Fibroblast of lung (primary cell): ENCODE measurements at regions not wholly inside any gene's neighbourhood (a gene's known extent, or its start where the extent isn't known, plus 50 kb on each side); places are given as distances from the start of the nearest gene placed in this dataset.

Experiments
- DNase-seq, 2 donors: peaks; one replicate each; pipeline versions ENCODE4 v3.0.0 to v3.0.0-alpha.2; 2010; ENCODE audit warnings: low read depth in 2 of 2
- H2AFZ ChIP-seq: 2 replicates; pipeline ENCODE4 v1.5.1; 2012; ENCODE audit warnings: low read length, control low read depth, inconsistent platforms
- H3K27ac ChIP-seq: 2 replicates; pipeline ENCODE4 v1.5.1; 2011; ENCODE audit warnings: low read length, control low read depth; ENCODE audit not compliant: insufficient read depth
- H3K27me3 ChIP-seq: 2 replicates; pipeline ENCODE4 v1.5.1; 2011; ENCODE audit warnings: mild to moderate bottlenecking, low read length; ENCODE audit not compliant: control insufficient read depth, insufficient read depth
- H3K36me3 ChIP-seq: 2 replicates; pipeline ENCODE4 v1.5.1; 2011; ENCODE audit warnings: low read length; ENCODE audit not compliant: control insufficient read depth, insufficient read depth
- H3K4me1 ChIP-seq: 2 replicates; pipeline ENCODE4 v1.5.1; 2011; ENCODE audit warnings: low read length; ENCODE audit not compliant: control insufficient read depth, insufficient read depth; ENCODE audit errors: extremely low read depth
- H3K4me2 ChIP-seq: 2 replicates; pipeline ENCODE4 v1.5.1; 2011; ENCODE audit warnings: low read length, control low read depth; ENCODE audit not compliant: insufficient read depth; ENCODE audit errors: extremely low read depth
- H3K4me3 ChIP-seq, 4 experiments: fragments of 200-600 bp in 1 of 4; sonication (generic) in 1 of 4; replicated peaks in 1 of 4; 2 replicates each; pipeline ENCODE4 v1.5.1; 2011 to 2016; ENCODE audit warnings: low read length in 4 of 4, low read depth in 3 of 4, mild to moderate bottlenecking in 3 of 4, control low read depth in 2 of 4, inconsistent platforms in 1 of 4, mixed read lengths in 1 of 4; ENCODE audit not compliant: insufficient read depth in 1 of 4; ENCODE audit errors: control extremely low read depth in 1 of 4
- H3K79me2 ChIP-seq: 2 replicates; pipeline ENCODE4 v1.5.1; 2012; ENCODE audit warnings: mild to moderate bottlenecking, low read length, inconsistent platforms; ENCODE audit not compliant: control insufficient read depth, insufficient read depth
- H3K9ac ChIP-seq: 2 replicates; pipeline ENCODE4 v1.5.1; 2011; ENCODE audit warnings: mild to moderate bottlenecking, low read length, control low read depth; ENCODE audit not compliant: insufficient read depth
- H3K9me3 ChIP-seq: 2 replicates; pipeline ENCODE4 v1.5.1; 2012; ENCODE audit warnings: low read depth, low read length; ENCODE audit not compliant: control insufficient read depth, insufficient read depth
- H4K20me1 ChIP-seq: 2 replicates; pipeline ENCODE4 v1.5.1; 2011; ENCODE audit warnings: low read length; ENCODE audit not compliant: control insufficient read depth, insufficient read depth; ENCODE audit errors: extremely low read depth
- EZH2 ChIP-seq: IDR thresholded peaks from 2 replicates; pipeline ENCODE4 v1.5.1; 2012; ENCODE audit warnings: low read length, control low read depth, mild to moderate bottlenecking; ENCODE audit errors: missing control alignments
- TF ChIP-seq, protein P1 (sequence below), 2 donors: IDR thresholded peaks in 1 of 2; conservative IDR thresholded peaks in 1 of 2; 1 replicate in 1 of 2; 2 replicates in 1 of 2; pipeline ENCODE4 v1.5.1; 2011 to 2012; ENCODE audit warnings: low read length in 2 of 2, control low read depth in 1 of 2, inconsistent platforms in 1 of 2, low read depth in 1 of 2, mild to moderate bottlenecking in 1 of 2

DNA sequence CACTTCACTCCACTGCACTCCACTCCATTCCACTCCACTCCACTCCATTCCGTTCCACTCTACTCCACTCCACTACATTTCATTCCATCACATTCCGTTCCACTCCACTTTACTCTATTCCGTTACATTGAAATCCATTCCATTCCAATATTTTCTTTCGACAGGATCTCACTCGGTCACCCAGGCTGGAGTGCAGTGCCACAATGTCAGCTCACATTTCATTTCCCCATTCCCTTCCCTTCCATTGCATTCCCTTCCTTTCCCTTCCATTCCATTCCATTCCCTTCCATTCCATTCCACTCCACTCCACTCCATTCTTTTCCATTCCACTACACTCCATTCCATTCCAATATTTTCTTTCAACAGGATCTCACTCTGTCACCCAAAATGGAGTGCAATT, 1407.6 kb upstream of the USP9Y start:
- H4K20me1 ChIP-seq = no peaks in the 10 kb centered on the region
- no peak for DNase-seq
- no peaks in the 10 kb centered on the region for H3K79me2 ChIP-seq
- H3K4me3 ChIP-seq = no peak overlapping the region
- no peak overlapping the region for H3K9ac ChIP-seq
- no peak overlapping the region for H3K27ac ChIP-seq
- H3K4me2 ChIP-seq = no peak overlapping the region
- no peaks in the 10 kb centered on the region for H3K36me3 ChIP-seq
- H3K4me1 ChIP-seq = no peaks in the 10 kb centered on the region
- no peaks in the 10 kb centered on the region for H3K9me3 ChIP-seq
- H2AFZ ChIP-seq = no peak overlapping the region
- no peak for TF ChIP-seq EZH2
- TF ChIP-seq, protein P1, sequence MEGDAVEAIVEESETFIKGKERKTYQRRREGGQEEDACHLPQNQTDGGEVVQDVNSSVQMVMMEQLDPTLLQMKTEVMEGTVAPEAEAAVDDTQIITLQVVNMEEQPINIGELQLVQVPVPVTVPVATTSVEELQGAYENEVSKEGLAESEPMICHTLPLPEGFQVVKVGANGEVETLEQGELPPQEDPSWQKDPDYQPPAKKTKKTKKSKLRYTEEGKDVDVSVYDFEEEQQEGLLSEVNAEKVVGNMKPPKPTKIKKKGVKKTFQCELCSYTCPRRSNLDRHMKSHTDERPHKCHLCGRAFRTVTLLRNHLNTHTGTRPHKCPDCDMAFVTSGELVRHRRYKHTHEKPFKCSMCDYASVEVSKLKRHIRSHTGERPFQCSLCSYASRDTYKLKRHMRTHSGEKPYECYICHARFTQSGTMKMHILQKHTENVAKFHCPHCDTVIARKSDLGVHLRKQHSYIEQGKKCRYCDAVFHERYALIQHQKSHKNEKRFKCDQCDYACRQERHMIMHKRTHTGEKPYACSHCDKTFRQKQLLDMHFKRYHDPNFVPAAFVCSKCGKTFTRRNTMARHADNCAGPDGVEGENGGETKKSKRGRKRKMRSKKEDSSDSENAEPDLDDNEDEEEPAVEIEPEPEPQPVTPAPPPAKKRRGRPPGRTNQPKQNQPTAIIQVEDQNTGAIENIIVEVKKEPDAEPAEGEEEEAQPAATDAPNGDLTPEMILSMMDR (conservative IDR thresholded peaks at IDR 0.05 in 1 of 2, IDR thresholded peaks at IDR 0.05 in 1 of 2; ENCODE audit: low read depth in 1 of 2, low read length in 2 of 2) = no peak
- no peaks in the 10 kb centered on the region for H3K27me3 ChIP-seq

- H3K9ac ChIP-seq = no peak overlapping the region
- no peaks in the 10 kb centered on the region for H3K79me2 ChIP-seq
- TF ChIP-seq, protein P1 (conservative IDR thresholded peaks at IDR 0.05 in 1 of 2, IDR thresholded peaks at IDR 0.05 in 1 of 2; ENCODE audit: low read depth in 1 of 2, low read length in 2 of 2) = no peak
- no peak for TF ChIP-seq EZH2
- no peak overlapping the region for H2AFZ ChIP-seq
- DNase-seq = peak; percentile 1 to 15
- H3K9me3 ChIP-seq = no peaks in the 10 kb centered on the region
- H3K4me3 ChIP-seq = no peak overlapping the region
- no peaks in the 10 kb centered on the region for H4K20me1 ChIP-seq
- H3K4me1 ChIP-seq = no peaks in the 10 kb centered on the region
- no peaks in the 10 kb centered on the region for H3K27me3 ChIP-seq
- no peak overlapping the region for H3K4me2 ChIP-seq
- no peaks in the 10 kb centered on the region for H3K36me3 ChIP-seq
- no peak overlapping the region for H3K27ac ChIP-seq
Observed at GRCh38 chrY:11334151-11334550, 1366.9 kb upstream of the USP9Y start.
